Lung microvascular endothelial cell (primary cell): ENCODE measurements at regions not wholly inside any gene's neighbourhood (a gene's known extent, or its start where the extent isn't known, plus 50 kb on each side); places are given as distances from the start of the nearest gene placed in this dataset.

ENCODE experiments used
- DNase-seq, 2 donors: peaks; one replicate each; pipeline versions ENCODE4 v3.0.0 to v3.0.0-alpha.2; 2010; ENCODE audit warnings: low read depth in 2 of 2

- no peak for DNase-seq
Measured at GRCh38 chr14:97296176-97296575, 499.0 kb downstream of the VRK1 start.

GRCh38 chr14:97297100-97297499, 499.9 kb downstream of the VRK1 start:
- DNase-seq, result no peak

- DNase-seq, result no peak
Measured at GRCh38 chr14:97298331-97298730, 501.1 kb downstream of the VRK1 start.

DNA sequence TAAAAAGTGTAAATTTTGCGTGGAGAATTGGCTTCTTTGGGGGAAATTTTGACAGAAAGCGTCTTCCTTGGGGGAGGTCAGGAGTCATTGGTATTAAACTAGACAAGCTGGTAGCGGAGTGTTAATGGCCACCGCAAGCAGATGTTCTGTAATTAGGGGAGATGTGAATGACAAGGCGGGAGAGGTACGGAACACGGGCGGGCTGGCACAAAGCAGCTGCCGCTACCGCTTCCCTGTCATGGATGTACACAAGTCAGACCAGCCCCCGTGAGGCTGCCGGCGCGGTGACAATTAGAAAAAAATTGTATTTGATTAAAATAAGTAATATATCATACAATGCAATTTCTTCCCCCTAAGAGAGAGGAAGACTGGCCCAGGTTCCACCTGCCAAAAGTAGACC, 501.6 kb downstream of the VRK1 start:
- DNase-seq, result no peak

DNA sequence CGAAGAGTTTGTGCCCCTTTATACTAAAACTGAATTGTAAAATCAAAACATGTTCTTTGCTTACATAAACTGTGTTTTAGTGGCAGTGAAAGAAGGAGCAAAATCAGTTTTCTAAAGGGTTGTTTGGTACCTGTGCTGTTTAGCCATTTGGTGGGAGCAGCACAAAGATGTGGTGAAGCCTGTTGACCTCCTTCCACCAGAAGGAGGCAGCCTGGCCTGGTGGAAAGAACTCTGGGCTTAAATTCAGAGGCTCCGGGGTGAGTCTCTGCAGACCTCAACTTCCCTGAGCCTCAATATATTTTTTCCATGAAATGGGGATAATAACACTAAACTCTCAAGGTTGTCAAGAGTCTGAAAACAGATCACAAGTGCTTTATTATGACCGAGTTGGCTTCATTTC, 502.5 kb downstream of the VRK1 start:
- no peak for DNase-seq

DNA sequence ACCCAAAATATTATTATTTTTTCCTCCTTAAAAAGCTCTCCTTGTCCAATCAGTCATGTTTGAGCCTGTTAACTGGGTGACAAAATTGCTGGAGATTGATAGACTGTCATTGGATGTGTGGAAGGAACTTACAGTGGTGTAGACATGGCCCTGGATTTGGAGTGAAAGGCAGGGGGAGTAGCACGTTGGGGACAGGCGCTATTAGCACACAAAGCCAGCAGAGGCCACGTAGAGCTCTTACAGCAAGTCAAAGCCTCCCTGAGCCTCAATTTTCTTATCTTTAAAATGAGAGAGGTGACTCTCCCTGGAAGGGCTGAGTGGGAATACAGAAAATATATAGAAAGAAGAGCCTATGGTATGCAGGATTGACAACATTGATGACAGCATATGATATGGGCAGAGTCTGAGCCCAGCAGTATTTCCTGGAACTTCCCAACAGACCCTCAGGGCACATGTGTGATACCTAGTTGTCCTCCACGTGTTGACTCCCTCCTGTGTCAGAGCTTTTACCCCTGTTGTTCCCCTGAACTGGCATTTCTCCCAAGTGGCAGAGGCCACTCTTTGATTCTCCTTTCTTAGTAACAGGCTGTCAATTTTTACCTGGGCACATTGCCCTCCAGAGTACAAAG, 504.9 kb downstream of the VRK1 start:
- DNase-seq, result no peak

DNA sequence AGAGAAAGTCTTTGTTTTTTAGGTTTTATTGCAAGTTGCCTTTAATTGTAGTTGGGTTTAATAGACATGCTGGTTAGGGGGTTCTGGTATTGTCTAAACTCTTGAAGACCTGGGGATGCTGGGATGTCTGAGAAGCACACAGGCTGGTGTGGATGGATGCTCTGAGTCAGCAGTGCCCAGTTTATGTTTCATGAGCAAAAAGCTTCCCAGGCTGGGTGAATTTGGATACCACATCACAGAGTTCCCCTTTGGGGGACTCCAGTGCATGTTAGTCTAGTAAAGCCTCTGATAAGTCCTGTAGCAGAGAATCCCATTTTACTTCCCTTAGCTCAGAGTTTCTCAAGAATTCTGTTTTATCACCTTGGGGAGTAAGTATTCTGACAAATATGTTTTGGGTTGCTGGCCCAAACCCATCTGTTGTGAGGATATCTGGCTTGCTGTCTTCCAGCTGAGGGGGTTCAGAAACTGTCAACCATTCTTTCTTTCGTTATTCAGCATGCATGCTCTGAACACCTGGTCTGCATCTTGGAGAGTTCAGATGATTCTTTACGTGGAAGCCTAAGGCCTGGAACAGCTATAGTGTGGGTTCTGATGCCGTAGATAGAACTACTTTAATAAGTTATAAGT, 509.1 kb downstream of the VRK1 start:
- no peak for DNase-seq

DNA sequence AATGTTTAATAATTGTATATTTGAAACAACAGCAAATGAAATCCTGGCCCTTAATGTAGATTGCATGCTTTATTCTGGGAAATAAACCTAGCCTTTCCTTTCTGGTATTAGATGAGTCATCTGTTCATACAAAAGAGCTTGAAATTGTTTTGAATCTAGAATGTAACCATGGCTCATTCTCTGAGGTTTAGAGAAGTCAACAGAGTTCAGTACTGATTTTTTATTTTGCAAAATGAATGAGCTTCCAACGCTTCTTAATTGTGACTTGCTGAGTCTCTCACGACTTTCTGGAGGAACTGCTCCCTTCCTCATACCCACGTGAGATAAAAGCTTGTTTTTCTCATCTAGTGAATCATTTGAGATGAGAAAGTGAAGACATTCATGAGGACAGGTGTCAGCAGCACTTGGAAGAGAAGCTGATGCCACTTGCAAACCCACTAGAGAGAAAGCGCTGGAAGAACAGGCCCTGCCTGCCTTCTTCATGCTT, 509.6 kb downstream of the VRK1 start:
- DNase-seq, result no peak

DNA sequence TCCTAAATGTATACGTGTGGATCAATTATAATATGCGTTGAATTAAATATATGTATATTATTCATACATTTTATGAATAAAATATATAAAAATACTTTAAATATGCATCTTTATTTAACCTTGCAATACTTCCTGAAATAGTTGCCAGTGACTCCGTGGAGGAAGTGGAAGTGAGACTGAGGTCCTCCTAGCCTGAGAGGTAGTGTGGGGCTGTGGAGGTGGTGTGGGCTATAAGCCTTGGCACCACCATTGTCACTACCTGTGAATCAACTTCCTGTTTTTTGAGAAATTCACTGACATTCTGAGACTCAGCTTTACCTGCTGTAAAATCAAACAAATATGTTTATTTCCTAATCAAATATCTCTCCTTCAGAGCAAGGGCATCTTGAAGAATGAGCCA, 514.2 kb downstream of the VRK1 start:
- DNase-seq, result no peak

- DNase-seq, result no peak
Measured at GRCh38 chr14:97312910-97313309, 515.7 kb downstream of the VRK1 start.

DNA sequence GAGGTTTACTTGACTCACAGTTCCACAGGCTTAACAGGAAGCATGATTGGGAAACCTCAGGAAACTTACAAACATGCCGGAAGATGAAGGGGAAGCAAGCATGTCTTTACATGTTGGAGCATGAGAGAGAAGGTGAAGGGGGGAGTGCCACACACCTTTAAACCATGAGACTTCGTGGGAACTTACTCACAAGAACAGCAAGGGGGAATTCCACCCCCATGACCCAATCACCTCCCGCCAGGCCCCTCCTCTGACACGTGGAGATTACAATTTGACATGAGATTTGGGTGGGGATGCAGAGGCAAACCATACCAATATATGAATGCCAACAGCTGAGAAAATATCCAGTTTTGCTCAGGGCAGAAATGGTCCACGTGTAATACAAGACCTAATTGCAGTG, 518.6 kb downstream of the VRK1 start:
- DNase-seq, result no peak

GRCh38 chr14:97318380-97318779, 521.2 kb downstream of the VRK1 start:
- no peak for DNase-seq

DNA sequence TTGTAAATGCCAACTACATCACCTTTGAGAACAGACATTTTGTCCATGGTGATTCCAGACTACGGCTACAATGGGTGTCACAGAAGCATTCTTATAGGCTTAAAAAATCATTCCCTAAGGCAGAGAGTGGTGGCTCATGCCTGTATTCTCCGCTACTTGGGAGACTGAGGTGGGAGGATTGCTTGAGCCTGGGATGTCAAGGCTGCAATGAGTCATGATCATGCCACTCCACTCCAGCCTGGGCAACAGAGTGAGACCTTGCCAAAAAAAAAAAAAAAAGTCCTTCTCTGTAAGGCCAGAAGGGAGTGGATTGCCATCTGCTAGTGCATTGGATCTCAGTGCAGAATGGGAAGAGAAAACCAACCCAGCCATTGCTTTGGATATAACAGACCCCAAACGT, 522.5 kb downstream of the VRK1 start:
- no peak for DNase-seq

GRCh38 chr14:97328743-97329142, 531.6 kb downstream of the VRK1 start:
- DNase-seq, result no peak

- DNase-seq, result no peak
Measured at GRCh38 chr14:97329701-97330100, 532.5 kb downstream of the VRK1 start.

DNA sequence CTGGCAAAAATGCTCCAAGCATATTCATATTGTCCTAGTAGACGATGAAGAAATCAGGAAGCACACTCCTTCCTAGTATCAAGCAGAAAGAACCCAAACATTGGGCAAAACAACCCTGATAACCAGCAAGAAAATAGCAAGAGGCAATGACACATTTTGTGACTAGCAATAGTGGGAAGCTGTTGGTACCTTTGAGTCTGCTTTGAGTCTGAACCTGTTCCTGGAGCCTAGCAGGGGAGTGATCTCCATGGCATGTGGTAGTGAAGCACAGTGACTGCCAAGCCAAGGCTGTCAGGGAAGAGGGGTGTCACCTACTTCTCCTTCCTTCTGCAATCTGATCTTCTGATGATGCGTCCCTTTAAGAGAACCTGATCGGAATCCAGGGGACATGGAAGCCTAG, 533.9 kb downstream of the VRK1 start:
- no peak for DNase-seq

GRCh38 chr14:97331526-97331925, 534.3 kb downstream of the VRK1 start:
- DNase-seq, result no peak

DNA sequence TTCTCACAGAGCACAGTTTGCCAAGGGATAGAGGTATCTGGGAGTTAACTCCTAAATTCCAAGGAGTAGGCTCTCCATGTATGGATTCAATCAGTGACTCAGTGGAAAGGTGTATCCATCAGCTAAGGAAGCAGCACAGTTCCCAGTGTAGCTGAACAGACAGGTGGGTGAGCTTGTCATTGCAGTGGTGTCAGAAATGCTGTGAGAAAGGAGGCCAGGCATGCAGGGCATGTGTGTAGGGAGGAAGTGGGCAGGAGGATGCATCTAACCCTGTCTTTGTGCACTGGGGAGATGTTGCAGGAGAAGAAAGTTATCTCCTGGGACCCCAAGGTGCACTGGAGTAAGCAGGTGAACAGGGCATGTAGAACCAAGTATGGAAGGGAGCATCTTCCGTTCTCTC, 539.0 kb downstream of the VRK1 start:
- DNase-seq, result no peak

DNA sequence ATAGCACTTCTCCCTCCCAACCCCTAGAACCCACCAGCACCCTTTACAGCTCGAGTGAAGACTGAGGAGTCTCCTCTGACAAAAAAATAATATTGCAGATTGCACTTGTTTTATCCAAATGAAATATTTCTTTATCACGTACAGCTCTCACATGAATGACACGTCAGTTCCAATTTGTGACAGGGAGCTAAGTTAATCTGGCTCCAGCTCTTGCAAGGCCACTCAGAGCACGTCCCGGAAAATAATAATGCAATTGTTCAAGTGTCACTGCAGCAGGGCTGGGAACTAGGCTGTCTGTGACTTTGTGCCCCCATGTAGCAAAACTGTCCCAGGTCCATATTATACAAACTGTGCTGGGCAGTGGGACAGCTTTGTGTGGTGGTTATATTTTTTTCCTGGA, 539.6 kb downstream of the VRK1 start:
- no peak for DNase-seq

DNA sequence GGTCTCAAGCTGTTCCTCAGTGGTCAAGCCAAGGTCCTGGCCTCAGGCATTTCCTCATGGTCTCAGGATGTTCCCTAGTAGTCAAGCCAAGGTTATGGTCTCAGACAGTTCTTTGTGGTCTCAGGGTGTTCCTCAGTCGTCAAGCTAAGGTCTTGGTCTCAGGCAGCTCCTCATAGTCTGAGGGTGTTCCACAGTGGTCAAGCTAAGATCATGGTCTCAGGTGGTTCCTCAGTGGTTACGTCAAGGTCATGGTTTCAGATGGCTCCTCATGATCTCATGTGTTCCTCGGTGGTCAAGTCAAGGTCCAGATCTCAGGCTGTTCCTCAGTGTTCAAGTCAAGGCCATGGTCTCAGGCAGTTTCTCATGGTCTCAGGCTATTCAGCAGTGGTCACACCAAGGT, 540.1 kb downstream of the VRK1 start:
- no peak for DNase-seq

GRCh38 chr14:97337670-97338069, 540.5 kb downstream of the VRK1 start:
- DNase-seq, result no peak

- no peak for DNase-seq
Measured at GRCh38 chr14:97344666-97345065, 547.5 kb downstream of the VRK1 start.

GRCh38 chr14:97346675-97347074, 549.5 kb downstream of the VRK1 start:
- DNase-seq, result no peak

- DNase-seq, result no peak
Measured at GRCh38 chr14:97349463-97349862, 552.3 kb downstream of the VRK1 start.
